GM10248 (cell line): ENCODE measurements at regions not wholly inside any gene's neighbourhood (a gene's known extent, or its start where the extent isn't known, plus 50 kb on each side); places are given as distances from the start of the nearest gene placed in this dataset.

Experiments used
- CTCF ChIA-PET: fragments of 300-600 bp; sonication (Branson Sonifier 250); formaldehyde crosslinking; extraction: SDS; loops from one replicate; lab custom pipeline; 2021; ENCODE audit warnings: antibody characterized with exemption; lab: Yijun Ruan, JAX
- POLR2A ChIA-PET: fragments of 350-650 bp; sonication (Branson Sonifier 250); formaldehyde crosslinking; extraction: SDS; loops from one replicate; lab custom pipeline; 2020; ENCODE audit warnings: antibody characterized with exemption; lab: Yijun Ruan, JAX
- DNase-seq: peaks from one replicate; pipeline ENCODE4 v3.0.0; 2012; ENCODE audit errors: extremely low spot score
- CTCF ChIP-seq: IDR thresholded peaks from 2 replicates; pipeline ENCODE4 v1.5.1; 2012; ENCODE audit warnings: mild to moderate bottlenecking, low read depth; ENCODE audit errors: extremely low read depth, missing control alignments, control extremely low read depth

- CTCF ChIA-PET: no interaction called here
- TF ChIP-seq CTCF: no peak
- POLR2A ChIA-PET: no interaction called here
- no peak for DNase-seq
Measured at GRCh38 chr13:111562716-111563115, 242.3 kb downstream of the TEX29 start.

GRCh38 chr13:111564606-111565005 lies 244.2 kb downstream of the TEX29 start:
- ChIA-PET CTCF (no interaction called here), POLR2A (no interaction called here)
- no peak for DNase-seq
- no peak for TF ChIP-seq CTCF

- DNase-seq: no peak
- ChIA-PET POLR2A (no interaction called here), CTCF (no interaction called here)
- TF ChIP-seq CTCF: no peak
Measured at GRCh38 chr13:111565400-111565799, 245.0 kb downstream of the TEX29 start.

- CTCF ChIA-PET: no interaction called here
- DNase-seq: no peak
- POLR2A ChIA-PET: no interaction called here
- TF ChIP-seq CTCF: no peak
Measured at GRCh38 chr13:111566567-111566966, 246.1 kb downstream of the TEX29 start.

GRCh38 chr13:111567637-111568036 lies 247.2 kb downstream of the TEX29 start:
- CTCF ChIA-PET: interaction anchor here (0.6 kb wide), 1 partner anchor 11 kb away, joined by 3 read pairs; no protein-coding TSS in a partner anchor
- DNase-seq: no peak
- no peak for TF ChIP-seq CTCF
- POLR2A ChIA-PET: no interaction called here

GRCh38 chr13:111568290-111568689 lies 247.8 kb downstream of the TEX29 start:
- ChIA-PET POLR2A (no interaction called here), CTCF (no interaction called here)
- TF ChIP-seq CTCF: no peak
- no peak for DNase-seq

GRCh38 chr13:111570911-111571310 lies 250.5 kb downstream of the TEX29 start:
- POLR2A ChIA-PET: no interaction called here
- DNase-seq: no peak
- CTCF ChIA-PET: no interaction called here
- no peak for TF ChIP-seq CTCF
